ENCODE measurements at regions not wholly inside any gene's neighbourhood (a gene's known extent, or its start where the extent isn't known, plus 50 kb on each side); places are given as distances from the start of the nearest gene placed in this dataset.

DNA sequence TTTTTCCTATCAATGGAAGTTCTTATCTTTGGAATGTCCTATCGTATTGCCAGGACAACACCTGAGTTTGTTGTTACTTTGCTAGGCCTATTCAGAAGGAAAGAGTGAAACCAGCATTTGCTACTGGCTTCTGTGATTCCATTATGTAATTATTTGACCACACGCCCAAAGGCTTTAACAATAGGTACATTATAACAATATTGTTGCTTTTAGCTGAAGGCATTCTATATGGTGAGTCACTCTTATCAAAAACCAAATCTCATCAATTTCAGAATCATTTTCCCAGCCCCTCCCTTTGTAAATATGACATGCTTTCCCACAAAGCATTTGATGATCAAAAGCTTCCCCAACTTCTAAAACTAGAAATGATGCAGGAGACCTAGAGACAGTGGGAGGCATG is 294.4 kb upstream of the NEBL start:
- H2AFZ ChIP-seq (ENCODE audit: low read length): no peak overlapping the region
- no peaks in the 10 kb centered on the region for H3K79me2 ChIP-seq (ENCODE audit: insufficient read depth, low read length)
- no peaks in the 10 kb centered on the region for H3K4me1 ChIP-seq (ENCODE audit: insufficient read depth, low read length)
- H3K4me3 ChIP-seq (ENCODE audit: insufficient read depth, low read length): no peak overlapping the region
- H3K36me3 ChIP-seq (ENCODE audit: insufficient read depth, low read length): no peaks in the 10 kb centered on the region
- no peaks in the 10 kb centered on the region for H3K9me3 ChIP-seq (ENCODE audit: low read depth, low read length)
- no peaks in the 10 kb centered on the region for H4K20me1 ChIP-seq (ENCODE audit: insufficient read depth, low read length)
- no peak for DNase-seq (ENCODE audit: insufficient read length, low spot score, missing footprints)
- no peak overlapping the region for H3K27ac ChIP-seq (ENCODE audit: low read depth, low read length)
- H3K27me3 ChIP-seq (ENCODE audit: insufficient read depth, low read length): no peaks in the 10 kb centered on the region
- no peak overlapping the region for H3K4me2 ChIP-seq (ENCODE audit: insufficient read depth, low read length)
- TF ChIP-seq, protein P1, sequence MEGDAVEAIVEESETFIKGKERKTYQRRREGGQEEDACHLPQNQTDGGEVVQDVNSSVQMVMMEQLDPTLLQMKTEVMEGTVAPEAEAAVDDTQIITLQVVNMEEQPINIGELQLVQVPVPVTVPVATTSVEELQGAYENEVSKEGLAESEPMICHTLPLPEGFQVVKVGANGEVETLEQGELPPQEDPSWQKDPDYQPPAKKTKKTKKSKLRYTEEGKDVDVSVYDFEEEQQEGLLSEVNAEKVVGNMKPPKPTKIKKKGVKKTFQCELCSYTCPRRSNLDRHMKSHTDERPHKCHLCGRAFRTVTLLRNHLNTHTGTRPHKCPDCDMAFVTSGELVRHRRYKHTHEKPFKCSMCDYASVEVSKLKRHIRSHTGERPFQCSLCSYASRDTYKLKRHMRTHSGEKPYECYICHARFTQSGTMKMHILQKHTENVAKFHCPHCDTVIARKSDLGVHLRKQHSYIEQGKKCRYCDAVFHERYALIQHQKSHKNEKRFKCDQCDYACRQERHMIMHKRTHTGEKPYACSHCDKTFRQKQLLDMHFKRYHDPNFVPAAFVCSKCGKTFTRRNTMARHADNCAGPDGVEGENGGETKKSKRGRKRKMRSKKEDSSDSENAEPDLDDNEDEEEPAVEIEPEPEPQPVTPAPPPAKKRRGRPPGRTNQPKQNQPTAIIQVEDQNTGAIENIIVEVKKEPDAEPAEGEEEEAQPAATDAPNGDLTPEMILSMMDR (IDR thresholded peaks at IDR 0.05; ENCODE audit: extremely low read depth, low read depth, low read length): no peak

DNA sequence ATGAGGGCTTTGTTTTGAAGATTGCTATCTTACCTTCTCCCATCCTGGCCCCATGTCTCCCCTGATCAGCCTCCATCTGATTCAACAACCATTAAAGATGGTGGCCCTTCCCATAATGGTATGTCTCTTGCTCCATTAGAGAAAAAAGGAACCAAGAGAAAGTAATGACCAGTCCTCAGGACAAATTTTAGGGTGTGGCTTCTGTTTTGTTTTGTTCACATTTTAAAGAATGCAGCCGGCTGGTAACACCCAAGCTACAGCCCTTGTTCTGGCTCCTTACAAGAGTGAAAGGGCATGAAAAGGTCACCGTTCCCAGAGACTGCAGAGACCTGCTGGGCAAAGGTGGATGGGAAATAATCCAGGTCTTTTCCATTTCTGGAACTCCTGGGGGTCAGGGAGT is 287.9 kb upstream of the NEBL start:
- no peaks in the 10 kb centered on the region for H3K4me1 ChIP-seq (ENCODE audit: insufficient read depth, low read length)
- H4K20me1 ChIP-seq (ENCODE audit: insufficient read depth, low read length): no peaks in the 10 kb centered on the region
- no peaks in the 10 kb centered on the region for H3K36me3 ChIP-seq (ENCODE audit: insufficient read depth, low read length)
- no peaks in the 10 kb centered on the region for H3K9me3 ChIP-seq (ENCODE audit: low read depth, low read length)
- no peak overlapping the region for H3K4me2 ChIP-seq (ENCODE audit: insufficient read depth, low read length)
- no peaks in the 10 kb centered on the region for H3K79me2 ChIP-seq (ENCODE audit: insufficient read depth, low read length)
- no peak overlapping the region for H2AFZ ChIP-seq (ENCODE audit: low read length)
- no peak overlapping the region for H3K4me3 ChIP-seq (ENCODE audit: insufficient read depth, low read length)
- no peak for DNase-seq (ENCODE audit: insufficient read length, low spot score, missing footprints)
- no peak overlapping the region for H3K27ac ChIP-seq (ENCODE audit: low read depth, low read length)
- no peaks in the 10 kb centered on the region for H3K27me3 ChIP-seq (ENCODE audit: insufficient read depth, low read length)
- TF ChIP-seq, protein P1 (IDR thresholded peaks at IDR 0.05; ENCODE audit: extremely low read depth, low read depth, low read length): no peak

DNA sequence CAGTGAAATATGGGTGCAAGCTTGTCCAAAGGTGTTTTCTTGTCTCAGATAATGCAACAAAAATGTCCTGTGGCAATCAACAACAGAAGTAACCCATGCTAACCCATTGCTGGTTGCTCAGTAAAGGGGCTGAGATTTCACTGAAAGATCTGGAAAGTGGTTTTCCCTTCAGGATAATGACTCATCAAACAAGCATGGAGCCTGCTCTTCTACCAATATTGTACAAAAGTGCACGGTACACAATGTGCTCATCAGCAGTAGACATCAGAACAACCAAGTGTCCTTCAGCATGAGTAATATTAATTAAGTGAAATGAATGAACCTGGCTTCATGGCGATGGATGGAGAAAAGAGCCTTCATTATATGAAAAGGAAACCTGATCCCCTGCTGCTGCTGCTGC is 287.1 kb upstream of the NEBL start:
- TF ChIP-seq, protein P1 (IDR thresholded peaks at IDR 0.05; ENCODE audit: extremely low read depth, low read depth, low read length): no peak
- no peak overlapping the region for H2AFZ ChIP-seq (ENCODE audit: low read length)

DNA sequence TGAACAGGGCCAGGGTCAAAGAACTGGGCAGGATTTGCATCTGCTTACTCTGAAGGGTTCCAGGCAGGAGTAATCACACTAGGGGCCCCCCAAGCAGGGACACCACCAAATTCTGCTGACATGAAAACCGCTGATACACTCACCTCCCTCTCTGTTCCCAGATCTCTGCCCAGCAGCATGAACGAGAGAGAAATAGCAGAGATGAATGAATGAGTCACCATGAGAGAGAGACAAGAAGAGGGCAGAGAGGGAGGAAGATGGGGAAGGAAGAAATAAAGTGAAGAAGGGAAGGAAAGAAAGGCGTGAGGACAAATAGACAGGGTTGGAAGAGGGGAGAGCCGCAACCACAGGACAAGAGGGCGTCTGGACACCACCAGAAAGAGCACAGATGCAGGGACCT is 285.9 kb upstream of the NEBL start:
- Histone ChIP-seq H4K20me1 (ENCODE audit: insufficient read depth, low read length) (no peaks in the 10 kb centered on the region), H3K27ac (ENCODE audit: low read depth, low read length) (no peak overlapping the region), H3K36me3 (ENCODE audit: insufficient read depth, low read length) (no peaks in the 10 kb centered on the region), H3K9me3 (ENCODE audit: low read depth, low read length) (no peaks in the 10 kb centered on the region), H3K79me2 (ENCODE audit: insufficient read depth, low read length) (no peaks in the 10 kb centered on the region), H2AFZ (ENCODE audit: low read length) (no peak overlapping the region), H3K27me3 (ENCODE audit: insufficient read depth, low read length) (no peaks in the 10 kb centered on the region), H3K4me2 (ENCODE audit: insufficient read depth, low read length) (no peak overlapping the region), H3K4me1 (ENCODE audit: insufficient read depth, low read length) (no peaks in the 10 kb centered on the region), H3K4me3 (ENCODE audit: insufficient read depth, low read length) (no peak overlapping the region)
- DNase-seq (ENCODE audit: insufficient read length, low spot score, missing footprints): no peak
- TF ChIP-seq, protein P1 (IDR thresholded peaks at IDR 0.05; ENCODE audit: extremely low read depth, low read depth, low read length): no peak

More for the DNA sequence above, 287.1 kb upstream of the NEBL start:
- H3K27ac ChIP-seq (ENCODE audit: low read depth, low read length): no peak overlapping the region
- no peaks in the 10 kb centered on the region for H3K36me3 ChIP-seq (ENCODE audit: insufficient read depth, low read length)
- H3K4me1 ChIP-seq (ENCODE audit: insufficient read depth, low read length): no peaks in the 10 kb centered on the region
- no peaks in the 10 kb centered on the region for H3K79me2 ChIP-seq (ENCODE audit: insufficient read depth, low read length)
- no peaks in the 10 kb centered on the region for H3K27me3 ChIP-seq (ENCODE audit: insufficient read depth, low read length)
- DNase-seq (ENCODE audit: insufficient read length, low spot score, missing footprints): no peak
- H4K20me1 ChIP-seq (ENCODE audit: insufficient read depth, low read length): no peaks in the 10 kb centered on the region
- H3K4me3 ChIP-seq (ENCODE audit: insufficient read depth, low read length): no peak overlapping the region
- H3K4me2 ChIP-seq (ENCODE audit: insufficient read depth, low read length): no peak overlapping the region
- no peaks in the 10 kb centered on the region for H3K9me3 ChIP-seq (ENCODE audit: low read depth, low read length)
